ENCODE measurements at regions not wholly inside any gene's neighbourhood (a gene's known extent, or its start where the extent isn't known, plus 50 kb on each side); places are given as distances from the start of the nearest gene placed in this dataset.

DNA sequence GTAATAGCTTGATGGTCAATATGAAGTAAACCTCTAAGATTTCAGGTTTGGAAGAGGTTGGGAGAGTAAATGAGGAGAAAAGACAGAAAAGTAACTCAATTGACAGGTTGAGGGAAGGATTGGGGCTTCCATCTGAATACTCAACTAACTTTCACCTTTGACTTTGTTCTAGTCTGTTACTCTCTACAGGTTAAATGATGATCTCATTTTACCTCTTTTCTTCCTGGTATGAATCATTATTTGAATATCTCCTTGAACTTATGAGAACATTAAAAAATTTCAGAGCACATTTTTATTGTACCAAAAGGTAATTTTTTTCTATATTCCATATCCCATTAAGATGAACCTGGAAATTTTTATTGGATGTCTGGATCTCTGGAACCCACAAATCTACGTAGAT, 87.9 kb upstream of the KCNH8 start:
- ChIA-PET POLR2A (no interaction called here), CTCF (no interaction called here)
- H3K36me3 ChIP-seq (ENCODE audit: control insufficient read depth in 2 of 2, insufficient read depth in 1 of 2, low read length in 2 of 2) = no peaks in the 10 kb centered on the region
- no peak overlapping the region for H3K4me3 ChIP-seq (ENCODE audit: low read depth, low read length)
- H3K9me3 ChIP-seq (ENCODE audit: control insufficient read depth, insufficient read depth, low read depth, low read length) = no peaks in the 10 kb centered on the region
- H3K4me1 ChIP-seq (ENCODE audit: control insufficient read depth, insufficient read depth, low read length) = no peaks in the 10 kb centered on the region
- TF ChIP-seq ZNF350 (tag by site-specific recombination; IDR thresholded peaks at IDR 0.05) (no peak), ZNF776 (tag by site-specific recombination; IDR thresholded peaks at IDR 0.05; ENCODE audit: borderline replicate concordance) (no peak), ZNF660 (tag by site-specific recombination; IDR thresholded peaks at IDR 0.05) (no peak), ZNF624 (tag by site-specific recombination; IDR thresholded peaks at IDR 0.05) (no peak), EGR2 (tag by site-specific recombination; IDR thresholded peaks at IDR 0.05; ENCODE audit: low read depth) (no peak), OVOL3 (tag by site-specific recombination; IDR thresholded peaks at IDR 0.05) (no peak), ZNF292 (tag by site-specific recombination; IDR thresholded peaks at IDR 0.05; ENCODE audit: borderline replicate concordance, low read depth) (no peak), HOXA7 (CRISPR knock-in tag; IDR thresholded peaks at IDR 0.05; ENCODE audit: borderline replicate concordance) (no peak), GLIS1 (tag by site-specific recombination; IDR thresholded peaks at IDR 0.05) (no peak), ZNF302 (tag by site-specific recombination; IDR thresholded peaks at IDR 0.05; ENCODE audit: low read depth) (no peak), ZBTB21 (tag by site-specific recombination; IDR thresholded peaks at IDR 0.05) (no peak), ZNF792 (tag by site-specific recombination; IDR thresholded peaks at IDR 0.05) (no peak), ZNF391 (tag by site-specific recombination; IDR thresholded peaks at IDR 0.05; ENCODE audit: borderline replicate concordance, low read depth) (no peak), GLI4 (tag by site-specific recombination; IDR thresholded peaks at IDR 0.05) (no peak), ZNF426 (tag by site-specific recombination; IDR thresholded peaks at IDR 0.05) (no peak), ZNF202 (tag by site-specific recombination; IDR thresholded peaks at IDR 0.05; ENCODE audit: borderline replicate concordance) (no peak)
- TF ChIP-seq, protein P1, sequence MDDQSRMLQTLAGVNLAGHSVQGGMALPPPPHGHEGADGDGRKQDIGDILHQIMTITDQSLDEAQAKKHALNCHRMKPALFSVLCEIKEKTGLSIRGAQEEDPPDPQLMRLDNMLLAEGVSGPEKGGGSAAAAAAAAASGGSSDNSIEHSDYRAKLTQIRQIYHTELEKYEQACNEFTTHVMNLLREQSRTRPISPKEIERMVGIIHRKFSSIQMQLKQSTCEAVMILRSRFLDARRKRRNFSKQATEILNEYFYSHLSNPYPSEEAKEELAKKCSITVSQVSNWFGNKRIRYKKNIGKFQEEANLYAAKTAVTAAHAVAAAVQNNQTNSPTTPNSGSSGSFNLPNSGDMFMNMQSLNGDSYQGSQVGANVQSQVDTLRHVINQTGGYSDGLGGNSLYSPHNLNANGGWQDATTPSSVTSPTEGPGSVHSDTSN (CRISPR knock-in tag; IDR thresholded peaks at IDR 0.05) = no peak
- TF ChIP-seq, protein P2, sequence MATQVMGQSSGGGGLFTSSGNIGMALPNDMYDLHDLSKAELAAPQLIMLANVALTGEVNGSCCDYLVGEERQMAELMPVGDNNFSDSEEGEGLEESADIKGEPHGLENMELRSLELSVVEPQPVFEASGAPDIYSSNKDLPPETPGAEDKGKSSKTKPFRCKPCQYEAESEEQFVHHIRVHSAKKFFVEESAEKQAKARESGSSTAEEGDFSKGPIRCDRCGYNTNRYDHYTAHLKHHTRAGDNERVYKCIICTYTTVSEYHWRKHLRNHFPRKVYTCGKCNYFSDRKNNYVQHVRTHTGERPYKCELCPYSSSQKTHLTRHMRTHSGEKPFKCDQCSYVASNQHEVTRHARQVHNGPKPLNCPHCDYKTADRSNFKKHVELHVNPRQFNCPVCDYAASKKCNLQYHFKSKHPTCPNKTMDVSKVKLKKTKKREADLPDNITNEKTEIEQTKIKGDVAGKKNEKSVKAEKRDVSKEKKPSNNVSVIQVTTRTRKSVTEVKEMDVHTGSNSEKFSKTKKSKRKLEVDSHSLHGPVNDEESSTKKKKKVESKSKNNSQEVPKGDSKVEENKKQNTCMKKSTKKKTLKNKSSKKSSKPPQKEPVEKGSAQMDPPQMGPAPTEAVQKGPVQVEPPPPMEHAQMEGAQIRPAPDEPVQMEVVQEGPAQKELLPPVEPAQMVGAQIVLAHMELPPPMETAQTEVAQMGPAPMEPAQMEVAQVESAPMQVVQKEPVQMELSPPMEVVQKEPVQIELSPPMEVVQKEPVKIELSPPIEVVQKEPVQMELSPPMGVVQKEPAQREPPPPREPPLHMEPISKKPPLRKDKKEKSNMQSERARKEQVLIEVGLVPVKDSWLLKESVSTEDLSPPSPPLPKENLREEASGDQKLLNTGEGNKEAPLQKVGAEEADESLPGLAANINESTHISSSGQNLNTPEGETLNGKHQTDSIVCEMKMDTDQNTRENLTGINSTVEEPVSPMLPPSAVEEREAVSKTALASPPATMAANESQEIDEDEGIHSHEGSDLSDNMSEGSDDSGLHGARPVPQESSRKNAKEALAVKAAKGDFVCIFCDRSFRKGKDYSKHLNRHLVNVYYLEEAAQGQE (tag by site-specific recombination; IDR thresholded peaks at IDR 0.05) = no peak
- TF ChIP-seq, protein P3, sequence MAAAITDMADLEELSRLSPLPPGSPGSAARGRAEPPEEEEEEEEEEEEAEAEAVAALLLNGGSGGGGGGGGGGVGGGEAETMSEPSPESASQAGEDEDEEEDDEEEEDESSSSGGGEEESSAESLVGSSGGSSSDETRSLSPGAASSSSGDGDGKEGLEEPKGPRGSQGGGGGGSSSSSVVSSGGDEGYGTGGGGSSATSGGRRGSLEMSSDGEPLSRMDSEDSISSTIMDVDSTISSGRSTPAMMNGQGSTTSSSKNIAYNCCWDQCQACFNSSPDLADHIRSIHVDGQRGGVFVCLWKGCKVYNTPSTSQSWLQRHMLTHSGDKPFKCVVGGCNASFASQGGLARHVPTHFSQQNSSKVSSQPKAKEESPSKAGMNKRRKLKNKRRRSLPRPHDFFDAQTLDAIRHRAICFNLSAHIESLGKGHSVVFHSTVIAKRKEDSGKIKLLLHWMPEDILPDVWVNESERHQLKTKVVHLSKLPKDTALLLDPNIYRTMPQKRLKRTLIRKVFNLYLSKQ (tag by site-specific recombination; IDR thresholded peaks at IDR 0.05; ENCODE audit: borderline replicate concordance) = no peak
- TF ChIP-seq, protein P4, sequence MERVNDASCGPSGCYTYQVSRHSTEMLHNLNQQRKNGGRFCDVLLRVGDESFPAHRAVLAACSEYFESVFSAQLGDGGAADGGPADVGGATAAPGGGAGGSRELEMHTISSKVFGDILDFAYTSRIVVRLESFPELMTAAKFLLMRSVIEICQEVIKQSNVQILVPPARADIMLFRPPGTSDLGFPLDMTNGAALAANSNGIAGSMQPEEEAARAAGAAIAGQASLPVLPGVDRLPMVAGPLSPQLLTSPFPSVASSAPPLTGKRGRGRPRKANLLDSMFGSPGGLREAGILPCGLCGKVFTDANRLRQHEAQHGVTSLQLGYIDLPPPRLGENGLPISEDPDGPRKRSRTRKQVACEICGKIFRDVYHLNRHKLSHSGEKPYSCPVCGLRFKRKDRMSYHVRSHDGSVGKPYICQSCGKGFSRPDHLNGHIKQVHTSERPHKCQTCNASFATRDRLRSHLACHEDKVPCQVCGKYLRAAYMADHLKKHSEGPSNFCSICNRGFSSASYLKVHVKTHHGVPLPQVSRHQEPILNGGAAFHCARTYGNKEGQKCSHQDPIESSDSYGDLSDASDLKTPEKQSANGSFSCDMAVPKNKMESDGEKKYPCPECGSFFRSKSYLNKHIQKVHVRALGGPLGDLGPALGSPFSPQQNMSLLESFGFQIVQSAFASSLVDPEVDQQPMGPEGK (tag by site-specific recombination; IDR thresholded peaks at IDR 0.05) = no peak
- no peak overlapping the region for H3K27ac ChIP-seq (ENCODE audit: extremely low read depth, low read depth, low read length)

Measured in HEK293 (cell line).